SK-N-SH (cell line): ENCODE measurements at regions not wholly inside any gene's neighbourhood (a gene's known extent, or its start where the extent isn't known, plus 50 kb on each side); places are given as distances from the start of the nearest gene placed in this dataset.

Experiments used
- CTCF ChIA-PET: fragments of 300-600, 350-600 bp; formaldehyde crosslinking; extraction: SDS; loops from one replicate; lab custom pipeline; 2021; lab: Yijun Ruan, JAX
- POLR2A ChIA-PET: fragments of 350-600 bp; sonication (Branson Sonifier 250); formaldehyde crosslinking; extraction: SDS; loops from one replicate; lab custom pipeline; 2020; ENCODE audit warnings: antibody characterized with exemption, inconsistent platforms; lab: Yijun Ruan, JAX
- DNase-seq: peaks from one replicate; pipeline ENCODE4 v3.0.0; 2012
- H2AFZ ChIP-seq: fragments of 200-600 bp; sonication (generic); 2 replicates; pipeline ENCODE4 v1.8.1; 2016; ENCODE audit warnings: antibody characterized with exemption, mild to moderate bottlenecking, low read depth
- H3F3A ChIP-seq: fragments of 200-600 bp; sonication (generic); replicated peaks from 2 replicates; pipeline ENCODE3; 2016; ENCODE audit warnings: antibody characterized with exemption, mild to moderate bottlenecking; ENCODE audit not compliant: insufficient read depth
- H3K27ac ChIP-seq, 2 experiments: fragments of 200-500 bp in 1 of 2; fragments of 200-600 bp in 1 of 2; sonication (Bioruptor generic) in 1 of 2; sonication (generic), shearing (Covaris generic) in 1 of 2; 2 replicates each; pipeline versions ENCODE4 v1.5.1 to v1.6.1; 2014 to 2016; ENCODE audit warnings: low read depth in 2 of 2, inconsistent platforms in 1 of 2, low read length in 1 of 2, mild to moderate bottlenecking in 1 of 2, mixed read lengths in 1 of 2
- H3K27me3 ChIP-seq: fragments of 200-600 bp; sonication (generic), shearing (Covaris generic); 2 replicates; pipeline ENCODE4 v1.6.1; 2016; ENCODE audit warnings: mixed run types; ENCODE audit not compliant: insufficient read depth
- H3K36me3 ChIP-seq, 2 experiments: fragments of 200-500 bp in 1 of 2; fragments of 200-600 bp in 1 of 2; sonication (Bioruptor generic) in 1 of 2; sonication (generic) in 1 of 2; replicated peaks in 1 of 2; 2 replicates each; pipeline versions ENCODE3 to v1.5.1; 2014 to 2016; ENCODE audit warnings: low read length in 1 of 2, mild to moderate bottlenecking in 1 of 2; ENCODE audit not compliant: insufficient read depth in 2 of 2, control insufficient read depth in 1 of 2
- H3K4me1 ChIP-seq, 2 experiments: fragments of 200-500 bp in 1 of 2; fragments of 200-600 bp in 1 of 2; sonication (Bioruptor generic) in 1 of 2; sonication (generic), shearing (Covaris generic) in 1 of 2; 2 replicates each; pipeline versions ENCODE4 v1.5.1 to v1.6.1; 2014 to 2016; ENCODE audit warnings: low read depth in 1 of 2, low read length in 1 of 2, mixed run types in 1 of 2; ENCODE audit not compliant: insufficient read depth in 2 of 2, control insufficient read depth in 1 of 2
- H3K4me2 ChIP-seq: fragments of 200-600 bp; sonication (generic), shearing (Covaris generic); 2 replicates; pipeline ENCODE4 v1.6.1; 2017; ENCODE audit warnings: mixed run types
- H3K4me3 ChIP-seq, 2 experiments: fragments of 200-500 bp in 1 of 2; fragments of 200-600 bp in 1 of 2; sonication (Bioruptor generic) in 1 of 2; sonication (generic), shearing (Covaris generic) in 1 of 2; 2 replicates each; pipeline versions ENCODE4 v1.5.1 to v1.8.1; 2014 to 2016; ENCODE audit warnings: low read depth in 2 of 2, inconsistent platforms in 1 of 2, low read length in 1 of 2, mild to moderate bottlenecking in 1 of 2, mixed read lengths in 1 of 2, moderate library complexity in 1 of 2
- H3K79me2 ChIP-seq: fragments of 200-600 bp; sonication (generic); 2 replicates; pipeline ENCODE4 v1.8.1; 2017; ENCODE audit warnings: mild to moderate bottlenecking; ENCODE audit not compliant: insufficient read depth
- H3K9ac ChIP-seq: fragments of 200-600 bp; sonication (generic); 2 replicates; pipeline ENCODE4 v1.6.1; 2017; ENCODE audit warnings: mixed run types
- H3K9me2 ChIP-seq: fragments of 200-600 bp; sonication (generic); 2 replicates; pipeline ENCODE4 v1.6.1; 2017; ENCODE audit warnings: mixed run types
- H3K9me3 ChIP-seq: fragments of 200-600 bp; sonication (generic); 2 replicates; pipeline ENCODE4 v1.6.1; 2017; ENCODE audit warnings: mixed run types, mild to moderate bottlenecking, moderate library complexity
- H4K20me1 ChIP-seq: fragments of 200-600 bp; sonication (generic); 2 replicates; pipeline ENCODE4 v1.6.1; 2017; ENCODE audit warnings: mild to moderate bottlenecking, mixed run types; ENCODE audit not compliant: insufficient read depth
- CHD2 ChIP-seq: fragments of 150-350 bp; IDR thresholded peaks from 2 replicates; pipeline ENCODE4 v1.6.1; 2018; ENCODE audit warnings: low read length; ENCODE audit not compliant: partially characterized antibody
- EP300 ChIP-seq, 2 experiments: IDR thresholded peaks; 2 replicates each; pipeline versions ENCODE4 v1.4.0 to v1.6.1; 2012; ENCODE audit warnings: borderline replicate concordance in 1 of 2, low read depth in 1 of 2, low read length in 1 of 2
- EZH2phosphoT487 ChIP-seq: fragments of 200-600 bp; sonication (generic); IDR thresholded peaks from 2 replicates; pipeline ENCODE4 v1.6.1; 2017; ENCODE audit warnings: low read depth, mixed run types, mild to moderate bottlenecking, antibody characterized with exemption, moderate library complexity, borderline replicate concordance
- FOXM1 ChIP-seq: IDR thresholded peaks from 2 replicates; pipeline ENCODE4 v1.4.0; 2012; ENCODE audit warnings: low read depth, mild to moderate bottlenecking
- GATA2 ChIP-seq: sonication (generic); formaldehyde crosslinking; IDR thresholded peaks from 2 replicates; pipeline ENCODE4 v1.5.0; 2020; ENCODE audit warnings: mild to moderate bottlenecking, missing genetic modification reagents
- NRF1 ChIP-seq: IDR thresholded peaks from 2 replicates; pipeline ENCODE4 v1.6.1; 2012; ENCODE audit warnings: low read depth, mild to moderate bottlenecking, low read length
- POLR2AphosphoS5 ChIP-seq: IDR thresholded peaks from 2 replicates; pipeline ENCODE4 v1.6.1; 2012; ENCODE audit warnings: low read depth, low read length
- RAD21 ChIP-seq: IDR thresholded peaks from 2 replicates; pipeline ENCODE4 v1.6.1; 2012; ENCODE audit warnings: mild to moderate bottlenecking, low read length
- RCOR1 ChIP-seq: fragments of 150-350 bp; IDR thresholded peaks from 2 replicates; pipeline ENCODE4 v1.6.1; 2017; ENCODE audit warnings: antibody characterized with exemption, low read length
- REST ChIP-seq: IDR thresholded peaks from 2 replicates; pipeline ENCODE4 v1.6.1; 2012; ENCODE audit warnings: mild to moderate bottlenecking, low read depth, low read length, moderate library complexity
- RFX5 ChIP-seq: IDR thresholded peaks from 2 replicates; pipeline ENCODE4 v1.6.1; 2012; ENCODE audit warnings: mild to moderate bottlenecking, improper control_type of control experiment, low read length
- SIN3A ChIP-seq: IDR thresholded peaks from 2 replicates; pipeline ENCODE4 v1.6.1; 2012; ENCODE audit warnings: low read depth, mild to moderate bottlenecking, low read length, moderate library complexity, borderline replicate concordance
- TCF12 ChIP-seq: IDR thresholded peaks from 2 replicates; pipeline ENCODE4 v1.4.0; 2012
- TEAD4 ChIP-seq: IDR thresholded peaks from 2 replicates; pipeline ENCODE4 v1.4.0; 2012; ENCODE audit warnings: mild to moderate bottlenecking, borderline replicate concordance; ENCODE audit not compliant: insufficient read depth
- USF2 ChIP-seq: fragments of 150-350 bp; IDR thresholded peaks from 2 replicates; pipeline ENCODE4 v1.6.1; 2017; ENCODE audit warnings: antibody characterized with exemption, low read length, low read depth, borderline replicate concordance
- YY1 ChIP-seq: IDR thresholded peaks from 2 replicates; pipeline ENCODE4 v1.4.0; 2012; ENCODE audit warnings: low read depth, mild to moderate bottlenecking
- WGBS: methylation state at CpG from one replicate; pipeline ENCODE4 v1.1.6; 2017; ENCODE audit warnings: low lambda C conversion rate; 5-methylcytosine and 5-hydroxymethylcytosine counted together

- CTCF ChIA-PET, result interaction anchor here (1.1 to 1.3 kb wide), 3 partner anchors 15 to 38 kb away, joined by 3 read pairs; no protein-coding TSS in a partner anchor
- TF ChIP-seq USF2, result no peak
- no peak for TF ChIP-seq CHD2
- no peak for TF ChIP-seq SIN3A
- TF ChIP-seq EZH2phosphoT487, result no peak
- no peak for TF ChIP-seq RAD21
- no peak for TF ChIP-seq FOXM1
- no peak for TF ChIP-seq TEAD4
- TF ChIP-seq GATA2 (CRISPR knock-in tag), result no peak
- no peak for TF ChIP-seq NRF1
- TF ChIP-seq YY1, result no peak
- no peak overlapping the region for H3K9ac ChIP-seq
These were observed 201.4 kb upstream of the SIX2 start for GRCh38 chr2:45210462-45211195.

GRCh38 chr2:45209875-45210274, 200.6 kb upstream of the SIX2 start:
- Histone ChIP-seq H3K9ac (no peak overlapping the region), H3K27ac (no peak overlapping the region), H3K4me1 (no peaks in the 10 kb centered on the region), H3K27me3 (no peaks in the 10 kb centered on the region), H2AFZ (no peak overlapping the region), H3K9me2 (no peaks in the 10 kb centered on the region), H3K36me3 (no peaks in the 10 kb centered on the region), H3F3A (no peaks in the 10 kb centered on the region), H4K20me1 (no peaks in the 10 kb centered on the region), H3K4me3 (no peak overlapping the region), H3K79me2 (no peaks in the 10 kb centered on the region), H3K4me2 (no peak overlapping the region), H3K9me3 (no peaks in the 10 kb centered on the region)
- CTCF ChIA-PET, result interaction anchor here (0.7 to 1.3 kb wide), 3 partner anchors 16 to 1965 kb away, joined by 3 read pairs; no protein-coding TSS in a partner anchor
- 81% methylated on average over 1 of the region's 1 CpG for WGBS
- TF ChIP-seq EZH2phosphoT487 (no peak), EP300 (IDR thresholded peaks at IDR 0.05; ENCODE audit: borderline replicate concordance in 1 of 2, low read depth in 1 of 2, low read length in 1 of 2) (no peak), YY1 (no peak), TCF12 (no peak), USF2 (no peak), REST (no peak), RFX5 (no peak), RAD21 (no peak), GATA2 (CRISPR knock-in tag) (no peak), RCOR1 (no peak), NRF1 (no peak), TEAD4 (no peak), POLR2AphosphoS5 (no peak)
- no peak for DNase-seq
- POLR2A ChIA-PET, result no interaction called here

More at GRCh38 chr2:45210462-45211195, 201.4 kb upstream of the SIX2 start:
- DNase-seq, result no peak
- no peaks in the 10 kb centered on the region for H3K4me1 ChIP-seq
- no peak overlapping the region for H3K4me2 ChIP-seq
- H3K27me3 ChIP-seq, result no peaks in the 10 kb centered on the region
- no peak overlapping the region for H2AFZ ChIP-seq
- POLR2A ChIA-PET, result no interaction called here
- 95% methylated on average over 9 of the region's 9 CpGs for WGBS
- no peaks in the 10 kb centered on the region for H3K9me2 ChIP-seq
- no peaks in the 10 kb centered on the region for H3F3A ChIP-seq
- no peak overlapping the region for H3K4me3 ChIP-seq
- H3K27ac ChIP-seq, result no peak overlapping the region
- H3K79me2 ChIP-seq, result no peaks in the 10 kb centered on the region
- H3K36me3 ChIP-seq, result no peaks in the 10 kb centered on the region
- no peaks in the 10 kb centered on the region for H4K20me1 ChIP-seq
- H3K9me3 ChIP-seq, result no peaks in the 10 kb centered on the region
